ENCODE measurements at regions not wholly inside any gene's neighbourhood (a gene's known extent, or its start where the extent isn't known, plus 50 kb on each side); places are given as distances from the start of the nearest gene placed in this dataset.
"Not testable (repeated sequence)": the region's sequence is repeated elsewhere in the genome, so short reads cannot be mapped to it uniquely, and the experiment has no call there.

- no peak for ATAC-seq
- intact Hi-C loops (cut with DNase I, micrococcal nuclease): no loop called here
- no peak for DNase-seq
Measured at GRCh38 chr18:56298935-56299334, 339.5 kb downstream of the TXNL1 start.

- no peak for ATAC-seq
- intact Hi-C loops (cut with DNase I, micrococcal nuclease): no loop called here
- DNase-seq: no peak
Measured at GRCh38 chr18:56296381-56296780, 342.0 kb downstream of the TXNL1 start.

- ATAC-seq (no peak), DNase-seq (no peak)
- intact Hi-C loops (cut with DNase I, micrococcal nuclease): no loop called here
Measured at GRCh38 chr18:56294484-56295183, 343.8 kb downstream of the TXNL1 start.

GRCh38 chr18:56291294-56291693 lies 347.1 kb downstream of the TXNL1 start:
- no peak for DNase-seq
- intact Hi-C loops (cut with DNase I, micrococcal nuclease): no loop called here
- ATAC-seq: no peak

- ATAC-seq: no peak
- no peak for DNase-seq
- intact Hi-C loops (cut with DNase I, micrococcal nuclease): no loop called here
Measured at GRCh38 chr18:56289381-56289780, 349.0 kb downstream of the TXNL1 start.

GRCh38 chr18:56286775-56287325 lies 351.5 kb downstream of the TXNL1 start:
- intact Hi-C loops (cut with DNase I, micrococcal nuclease): no loop called here
- DNase-seq (no peak), ATAC-seq (no peak)

DNA sequence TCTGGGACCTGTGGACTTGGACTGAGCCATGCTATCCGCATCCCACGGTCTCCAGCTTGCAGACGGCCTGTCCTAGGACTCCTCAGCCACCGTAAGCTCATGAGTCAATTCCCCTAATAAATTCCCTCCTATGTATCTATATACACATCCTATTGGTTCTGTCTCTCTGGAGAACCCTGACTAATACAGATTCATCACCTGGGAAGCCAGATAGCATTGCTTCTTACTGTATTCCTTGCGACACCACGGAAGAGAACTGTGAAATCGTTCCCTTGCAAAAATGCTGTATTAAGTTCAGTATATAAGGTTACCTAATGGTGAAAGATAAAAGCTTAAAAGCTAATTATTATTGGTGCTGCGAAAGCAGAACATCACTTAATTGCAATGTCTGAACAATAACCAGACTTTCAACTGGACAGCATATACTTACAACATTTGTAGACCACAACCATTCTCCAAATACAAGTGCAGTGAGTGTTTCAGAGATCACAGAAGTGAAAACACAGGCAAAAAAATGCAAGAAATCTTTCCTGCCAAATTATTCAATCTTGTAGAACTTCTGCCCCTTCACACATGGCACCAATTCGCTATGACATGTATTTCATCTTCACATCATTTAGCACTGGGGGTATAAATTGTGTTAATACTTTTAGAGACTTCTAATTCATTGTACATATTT lies 352.9 kb downstream of the TXNL1 start:
- intact Hi-C loops (cut with DNase I, micrococcal nuclease): no loop called here
- no peak for DNase-seq
- ATAC-seq: no peak

DNA sequence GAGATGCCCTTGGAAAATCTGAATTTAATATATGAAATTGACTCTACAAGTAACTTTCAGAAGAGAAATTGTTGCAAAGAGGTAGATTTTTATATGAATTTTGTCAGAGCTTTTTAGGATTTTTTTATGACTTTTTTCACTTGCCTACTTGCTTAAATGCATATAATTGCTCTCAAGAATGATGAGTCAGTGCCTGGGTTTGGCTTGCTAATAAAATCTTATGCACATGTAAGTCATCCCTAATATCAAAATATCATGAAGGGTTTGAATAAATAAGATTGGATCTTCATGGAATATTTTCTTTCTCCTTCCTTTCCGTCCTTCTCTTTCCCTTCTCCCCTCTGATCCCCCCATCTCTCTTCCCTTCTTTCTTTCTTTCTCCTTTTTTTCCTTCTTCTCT lies 354.1 kb downstream of the TXNL1 start:
- intact Hi-C loops (cut with DNase I, micrococcal nuclease): no loop called here
- ATAC-seq: no peak
- no peak for DNase-seq

DNA sequence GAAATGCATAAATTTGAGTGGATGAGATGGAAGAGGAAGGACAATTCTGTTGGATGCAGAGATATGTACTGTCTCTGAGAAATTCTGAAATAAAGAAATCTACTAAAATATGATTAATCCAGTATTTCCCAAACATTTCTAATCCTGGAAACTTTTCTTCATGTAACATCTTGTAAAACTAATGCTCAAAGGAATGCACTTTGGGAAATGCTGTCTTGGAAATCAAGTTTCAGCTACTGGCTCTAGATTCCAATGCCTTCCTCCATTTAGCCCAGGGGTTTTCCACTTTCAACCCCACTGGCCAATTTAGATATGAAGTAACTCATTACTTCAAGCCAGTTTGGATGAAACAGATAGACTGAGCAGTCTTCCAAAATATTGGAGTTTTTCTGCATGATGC lies 355.1 kb downstream of the TXNL1 start:
- intact Hi-C loops (cut with DNase I, micrococcal nuclease): no loop called here
- ATAC-seq: no peak

GRCh38 chr18:56282234-56283104 lies 355.9 kb downstream of the TXNL1 start:
- intact Hi-C loops (cut with DNase I, micrococcal nuclease): no loop called here
- ATAC-seq (no peak), DNase-seq (no peak)

More for the DNA sequence above, 355.1 kb downstream of the TXNL1 start:
- DNase-seq: no peak

DNA sequence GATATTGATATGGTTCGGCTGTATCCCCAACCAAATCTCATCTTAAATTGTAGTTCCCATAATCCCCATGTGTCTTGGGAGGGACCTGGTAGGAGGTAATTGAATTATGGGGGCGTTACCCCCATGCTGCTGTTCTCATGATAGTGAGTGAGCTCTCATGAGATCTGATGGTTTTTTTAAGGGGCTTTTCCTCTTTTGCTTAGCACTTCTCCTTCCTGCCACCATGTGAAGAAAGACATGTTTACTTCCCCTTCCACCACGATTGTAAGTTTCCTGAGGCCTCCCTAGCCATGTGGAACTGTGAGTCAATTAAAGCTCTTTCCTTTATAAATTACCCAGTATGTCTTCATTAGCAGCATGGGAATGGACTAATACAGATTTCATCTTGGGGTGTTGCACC lies 358.6 kb downstream of the TXNL1 start:
- ATAC-seq; DNase-seq; intact Hi-C loops (cut with DNase I, micrococcal nuclease): not testable (repeated sequence)

DNA sequence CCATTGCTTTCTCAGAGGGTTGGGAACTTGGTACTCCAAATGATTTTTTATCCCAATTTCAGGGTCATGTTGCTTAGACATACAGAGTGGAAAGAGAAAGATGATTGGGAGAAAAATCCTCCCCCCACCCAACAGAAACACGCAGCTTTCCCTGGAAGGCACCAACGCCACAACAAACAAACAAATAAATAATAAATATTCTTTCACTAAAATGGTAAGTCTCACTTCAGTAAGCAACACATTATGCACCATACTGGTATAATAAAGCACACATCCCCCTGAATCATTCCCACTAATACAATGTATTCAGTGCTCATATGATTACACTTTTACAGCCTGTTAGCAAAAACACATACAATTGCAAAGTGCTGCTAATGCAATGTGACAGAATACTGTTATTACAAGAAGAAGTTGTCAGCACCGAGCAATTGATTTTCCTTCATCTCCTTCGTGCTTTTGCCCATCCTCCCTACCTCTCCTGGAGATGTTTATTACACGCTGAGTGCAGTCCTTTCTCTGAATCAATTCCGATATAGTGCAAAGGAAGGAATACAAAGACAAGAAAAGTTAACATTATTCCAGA lies 359.9 kb downstream of the TXNL1 start:
- intact Hi-C loops (cut with DNase I, micrococcal nuclease): no loop called here
- no peak for DNase-seq
- ATAC-seq: no peak

GRCh38 chr18:56276466-56276865 lies 361.9 kb downstream of the TXNL1 start:
- ATAC-seq (no peak), DNase-seq (no peak)
- intact Hi-C loops (cut with DNase I, micrococcal nuclease): no loop called here

GRCh38 chr18:56273541-56274219 lies 364.7 kb downstream of the TXNL1 start:
- DNase-seq: no peak
- ATAC-seq: no peak
- intact Hi-C loops (cut with DNase I, micrococcal nuclease): no loop called here

DNA sequence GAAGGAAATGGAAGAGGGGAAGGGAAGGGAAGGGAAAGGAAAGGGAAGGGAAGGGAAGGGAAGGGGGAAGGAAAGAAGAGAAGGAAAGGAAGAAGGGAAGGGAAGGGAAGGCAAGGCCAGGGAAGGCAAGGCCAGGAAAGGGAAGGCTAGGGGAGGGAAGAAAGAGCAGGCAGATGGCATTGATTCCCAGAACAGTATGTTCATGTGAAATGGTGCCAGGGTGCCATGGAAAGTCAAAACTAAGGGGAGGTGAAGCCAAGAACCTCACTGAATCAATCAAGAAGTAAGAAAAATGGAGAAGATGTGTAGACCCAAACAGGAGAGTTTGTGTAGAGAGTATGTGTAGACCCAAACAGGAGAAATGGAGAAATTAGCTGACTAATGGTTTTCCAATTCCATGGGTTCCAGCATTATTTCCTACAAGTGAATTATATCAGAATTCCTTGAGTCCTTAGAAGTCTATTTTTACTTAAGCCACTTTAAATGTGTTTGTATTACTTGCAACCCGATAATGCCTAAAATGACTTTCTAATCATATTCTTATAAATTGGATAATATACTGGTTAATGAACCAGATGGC lies 367.6 kb downstream of the TXNL1 start:
- ATAC-seq (no peak), DNase-seq (no peak)
- intact Hi-C loops (cut with DNase I, micrococcal nuclease): no loop called here

DNA sequence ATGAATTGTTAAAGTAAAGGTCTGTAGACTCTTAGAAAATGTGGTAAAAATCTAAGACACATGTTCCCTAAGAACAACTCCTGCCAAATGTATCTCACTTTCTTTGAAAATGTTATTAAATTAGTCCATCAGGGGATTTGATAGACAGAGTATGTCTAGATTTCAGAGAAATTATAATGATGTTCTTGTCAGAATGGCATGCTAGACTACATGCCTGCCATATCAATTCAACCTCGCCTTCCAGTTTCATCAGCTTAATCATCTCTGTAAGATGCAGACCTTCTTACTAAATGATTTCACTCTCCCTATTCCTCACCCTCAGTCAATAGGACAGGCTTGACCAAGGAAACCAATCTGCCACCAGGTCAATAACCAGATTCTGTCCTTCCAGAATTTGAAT lies 368.4 kb downstream of the TXNL1 start:
- no peak for ATAC-seq
- intact Hi-C loops (cut with DNase I, micrococcal nuclease): no loop called here

GRCh38 chr18:56268952-56269351 lies 369.4 kb downstream of the TXNL1 start:
- no peak for ATAC-seq
- intact Hi-C loops (cut with DNase I, micrococcal nuclease): no loop called here
- DNase-seq: no peak

More for the DNA sequence above, 368.4 kb downstream of the TXNL1 start:
- DNase-seq: no peak

GRCh38 chr18:56267334-56267733 lies 371.1 kb downstream of the TXNL1 start:
- DNase-seq: no peak
- intact Hi-C loops (cut with DNase I, micrococcal nuclease): no loop called here
- ATAC-seq: no peak
